Astrocyte of the cerebellum (primary cell): ENCODE measurements at regions not wholly inside any gene's neighbourhood (a gene's known extent, or its start where the extent isn't known, plus 50 kb on each side); places are given as distances from the start of the nearest gene placed in this dataset.

ENCODE experiments used
- DNase-seq: peaks from one replicate; pipeline ENCODE4 v3.0.0-alpha.2; 2011; ENCODE audit warnings: low read depth
- H3K4me3 ChIP-seq: 2 replicates; pipeline ENCODE4 v1.5.1; 2011; ENCODE audit warnings: mild to moderate bottlenecking, low read depth, low read length, moderate library complexity
- in situ Hi-C: cut with HindIII; loops from 2 replicates; pipeline ENCODE4 v1.10.0; 2017; ENCODE audit warnings: low sequenced_read_pairs
- TF ChIP-seq, protein P1 (sequence below): IDR thresholded peaks from 2 replicates; pipeline ENCODE4 v1.5.1; 2012; ENCODE audit warnings: low read length, low read depth, moderate library complexity, mild to moderate bottlenecking; ENCODE audit errors: missing control alignments

DNA sequence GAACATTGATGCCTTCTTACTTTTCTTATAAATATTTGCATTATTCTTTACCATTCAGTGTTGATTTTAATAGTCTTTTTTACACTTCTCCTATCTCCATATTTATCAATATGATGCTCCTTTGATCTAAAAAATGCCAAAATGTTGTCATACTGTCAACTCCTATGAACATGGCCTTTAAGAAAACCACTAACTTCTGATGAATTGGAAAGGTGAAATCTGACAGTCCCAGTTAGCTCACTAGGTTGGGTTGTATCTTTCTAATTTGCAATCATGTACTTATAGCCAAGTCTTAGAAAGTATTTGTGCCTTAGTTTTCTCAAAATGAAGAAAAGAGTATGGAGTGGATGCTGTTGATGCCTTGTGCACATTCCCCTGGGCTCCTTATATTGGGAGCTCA, 75.4 kb upstream of the SPACA1 start:
- H3K4me3 ChIP-seq, result no peak overlapping the region
- in situ Hi-C loops, result no loop called here
- TF ChIP-seq, protein P1, sequence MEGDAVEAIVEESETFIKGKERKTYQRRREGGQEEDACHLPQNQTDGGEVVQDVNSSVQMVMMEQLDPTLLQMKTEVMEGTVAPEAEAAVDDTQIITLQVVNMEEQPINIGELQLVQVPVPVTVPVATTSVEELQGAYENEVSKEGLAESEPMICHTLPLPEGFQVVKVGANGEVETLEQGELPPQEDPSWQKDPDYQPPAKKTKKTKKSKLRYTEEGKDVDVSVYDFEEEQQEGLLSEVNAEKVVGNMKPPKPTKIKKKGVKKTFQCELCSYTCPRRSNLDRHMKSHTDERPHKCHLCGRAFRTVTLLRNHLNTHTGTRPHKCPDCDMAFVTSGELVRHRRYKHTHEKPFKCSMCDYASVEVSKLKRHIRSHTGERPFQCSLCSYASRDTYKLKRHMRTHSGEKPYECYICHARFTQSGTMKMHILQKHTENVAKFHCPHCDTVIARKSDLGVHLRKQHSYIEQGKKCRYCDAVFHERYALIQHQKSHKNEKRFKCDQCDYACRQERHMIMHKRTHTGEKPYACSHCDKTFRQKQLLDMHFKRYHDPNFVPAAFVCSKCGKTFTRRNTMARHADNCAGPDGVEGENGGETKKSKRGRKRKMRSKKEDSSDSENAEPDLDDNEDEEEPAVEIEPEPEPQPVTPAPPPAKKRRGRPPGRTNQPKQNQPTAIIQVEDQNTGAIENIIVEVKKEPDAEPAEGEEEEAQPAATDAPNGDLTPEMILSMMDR, result no peak
- DNase-seq, result no peak

DNA sequence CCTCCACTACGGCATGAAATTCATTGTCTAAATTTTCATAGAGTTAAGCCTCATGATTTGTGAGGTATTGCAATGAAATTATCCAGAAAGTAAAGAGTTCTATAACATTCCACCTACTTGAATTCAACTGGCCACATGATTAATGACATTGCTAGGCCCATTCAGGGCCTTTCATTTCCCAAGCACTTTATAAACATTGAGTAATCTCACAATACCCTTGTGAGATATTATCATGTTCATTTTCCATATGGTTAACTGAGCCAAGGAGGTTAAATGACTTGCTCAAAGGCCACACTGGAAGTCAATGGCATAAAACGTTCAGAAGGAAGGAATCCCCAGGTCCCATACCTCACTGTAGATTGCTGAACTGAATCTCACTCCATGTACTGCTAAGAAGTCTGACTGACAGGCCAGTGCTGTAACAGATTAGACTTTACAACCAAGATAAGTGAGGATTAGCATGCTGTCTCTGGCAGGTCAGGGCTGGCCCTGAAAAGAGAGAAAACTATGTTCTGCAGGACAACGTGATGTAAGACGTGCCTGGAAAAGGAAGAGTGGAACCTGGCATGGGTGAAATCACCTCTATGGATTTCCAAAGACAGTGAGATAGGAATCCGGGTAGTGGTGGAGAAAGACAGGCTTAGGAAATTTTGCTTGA, 75.9 kb upstream of the SPACA1 start:
- no peak for DNase-seq
- no peak overlapping the region for H3K4me3 ChIP-seq
- in situ Hi-C loops, result no loop called here
- TF ChIP-seq, protein P1, result no peak

DNA sequence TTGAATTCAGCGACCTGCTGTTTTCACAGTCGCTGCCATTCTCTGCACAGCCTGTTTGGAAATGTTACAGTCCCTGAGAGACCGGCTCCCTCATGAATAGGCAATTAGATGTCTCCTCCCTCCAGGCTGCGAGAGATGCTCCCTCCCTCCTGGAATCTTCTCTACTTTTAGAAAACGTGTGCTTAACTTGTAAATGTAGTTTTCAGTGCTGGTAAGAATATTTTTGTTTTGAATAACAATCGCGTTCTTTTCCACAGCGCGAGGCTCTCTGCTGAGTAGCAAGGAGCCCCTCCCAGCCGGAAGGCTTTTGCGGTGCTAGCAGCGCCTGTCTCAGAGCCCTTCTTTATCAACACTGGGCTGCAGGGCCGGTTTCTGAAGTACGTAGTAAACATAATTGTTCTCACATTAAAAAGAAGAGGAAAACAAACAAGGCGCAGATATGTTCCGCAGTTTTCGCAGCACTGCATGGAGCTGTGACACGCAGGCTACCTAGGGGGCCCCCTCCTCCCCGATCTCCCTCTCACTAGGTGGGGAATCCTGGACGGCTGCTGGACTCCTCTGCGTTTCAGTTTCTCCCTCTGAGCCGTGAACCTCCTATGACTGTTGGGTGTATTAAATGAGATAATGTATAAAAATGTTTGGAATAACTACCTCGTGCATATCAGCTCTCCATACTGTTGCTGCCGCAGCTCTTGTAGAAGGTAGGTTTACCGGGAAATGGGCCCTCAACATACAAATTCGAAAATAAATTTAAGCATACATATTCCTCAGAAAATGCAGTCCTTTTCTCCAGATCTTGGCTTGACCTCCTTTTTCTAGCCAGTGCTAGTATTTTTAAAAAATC, 79.0 kb upstream of the SPACA1 start:
- peak overlapping the region; percentile 38 for H3K4me3 ChIP-seq
- no peak for DNase-seq
- TF ChIP-seq, protein P1, result peak; percentile 12
- in situ Hi-C loops, result no loop called here

DNA sequence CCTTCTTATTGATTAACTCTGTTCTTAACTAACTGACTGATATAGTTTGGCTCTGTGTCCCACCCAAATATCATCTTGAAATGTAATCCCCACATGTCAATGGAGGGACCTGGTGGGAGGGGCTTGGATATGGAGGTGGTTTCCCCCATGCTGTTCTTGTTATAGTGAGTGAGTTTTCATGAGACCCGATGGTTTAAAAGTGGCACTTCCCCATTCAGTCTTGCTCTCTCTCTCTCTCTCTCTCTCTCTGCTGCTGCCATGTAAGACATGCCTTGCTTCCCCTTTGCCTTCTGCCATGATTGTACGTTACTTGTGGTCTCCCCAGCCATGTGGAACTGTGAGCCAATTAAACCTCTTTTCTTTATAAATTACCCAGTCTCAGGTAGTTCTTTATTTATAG, 81.8 kb upstream of the SPACA1 start:
- H3K4me3 ChIP-seq, result no peak overlapping the region
- in situ Hi-C loops, result no loop called here
- TF ChIP-seq, protein P1, result no peak
- no peak for DNase-seq

DNA sequence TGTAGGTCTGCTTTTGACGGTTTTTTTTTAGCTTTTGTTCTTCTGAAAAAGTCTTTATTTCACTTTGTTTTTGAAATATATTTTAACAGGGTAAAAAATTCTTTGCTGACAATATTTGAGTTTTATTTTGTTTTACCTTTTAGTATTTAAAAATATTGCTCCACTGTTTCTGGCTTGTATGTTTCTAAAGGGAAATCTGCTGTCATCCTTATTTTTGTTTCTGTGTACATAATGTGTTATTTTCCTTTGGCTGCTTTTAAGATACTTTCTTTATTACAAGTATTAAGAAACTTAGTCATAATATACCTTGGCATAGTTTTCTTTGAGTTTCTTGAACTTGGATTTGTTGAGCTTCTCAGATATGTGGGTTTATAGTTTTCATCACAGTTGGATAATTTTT, 88.6 kb upstream of the SPACA1 start:
- TF ChIP-seq, protein P1, result no peak
- in situ Hi-C loops, result no loop called here
- no peak overlapping the region for H3K4me3 ChIP-seq
- no peak for DNase-seq

DNA sequence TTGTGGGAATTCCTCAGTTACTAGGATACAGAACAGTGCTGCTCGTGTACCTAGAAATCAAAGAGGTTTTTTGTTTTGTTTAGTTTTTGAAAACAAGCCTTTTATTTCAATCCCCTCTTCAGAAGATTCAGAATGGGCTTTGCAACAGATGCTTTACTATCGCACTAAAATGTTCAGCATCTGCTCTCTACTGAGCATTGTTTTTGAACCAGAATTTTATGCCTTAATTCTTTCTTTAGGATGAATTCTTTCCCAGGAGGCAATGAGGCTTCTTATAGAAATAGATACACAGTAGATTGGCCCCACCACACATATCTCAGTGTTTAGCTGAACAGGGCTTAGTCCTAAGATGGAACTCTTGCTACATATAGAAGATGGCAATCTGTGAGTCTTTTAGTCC, 95.9 kb upstream of the SPACA1 start:
- TF ChIP-seq, protein P1, result no peak
- in situ Hi-C loops, result no loop called here
- no peak overlapping the region for H3K4me3 ChIP-seq
- no peak for DNase-seq
